K562 (cell line): ENCODE measurements at regions not wholly inside any gene's neighbourhood (a gene's known extent, or its start where the extent isn't known, plus 50 kb on each side); places are given as distances from the start of the nearest gene placed in this dataset.

Source experiments
- ATAC-seq: fragments of 200-7000 bp; cut with Tn5 transposase; 3 replicates; pipeline ENCODE4 v1.9.1; 2020; ENCODE audit warnings: moderate library complexity
- BruUV-seq: library from RNA; stranded (reverse); fragments of 400-500 nt; replicated peaks from 2 replicates; lab custom pipeline; 2021; lab: Mats Ljungman, UMichigan
- CTCF ChIA-PET: fragments of 300-600 bp; formaldehyde crosslinking; extraction: SDS; loops from one replicate; lab custom pipeline; 2021; ENCODE audit warnings: low intra/inter-chr PET ratio; lab: Yijun Ruan, JAX
- POLR2A ChIA-PET: fragments of 300-600, 350-650 bp; sonication (Branson Sonifier 250); formaldehyde crosslinking; extraction: SDS; loops from one replicate; lab custom pipeline; 2021; ENCODE audit warnings: antibody characterized with exemption, inconsistent platforms; lab: Yijun Ruan, JAX
- DNase-seq, 4 experiments: peaks; one replicate each; pipeline versions ENCODE4 v3.0.0 to v3.0.0-alpha.2; 2011 to 2018; ENCODE audit warnings: low spot score in 3 of 4, mixed read lengths in 3 of 4; ENCODE audit errors: extremely low read depth in 1 of 4
- FAIRE-seq: peaks from 2 replicates; lab custom pipeline; 2011; peaks lifted over from hg19 to GRCh38; lab: Jason Lieb, UNC
- H2AFZ ChIP-seq: 2 replicates; pipeline ENCODE4 v1.6.0; 2011; ENCODE audit warnings: low read depth, low read length, control low read depth, inconsistent platforms
- H3K27ac ChIP-seq: fragments of 200-600 bp; 3 replicates; pipeline ENCODE4 v1.8.0; 2011; ENCODE audit warnings: low read depth, mild to moderate bottlenecking, control low read depth, inconsistent platforms, low read length, moderate library complexity, mixed read lengths; ENCODE audit errors: extremely low read depth
- H3K27me3 ChIP-seq, 2 experiments: fragments of 300-600 bp in 1 of 2; 2 replicates in 1 of 2; 3 replicates in 1 of 2; pipeline versions ENCODE4 v1.6.0 to v1.8.0; 2011; ENCODE audit warnings: inconsistent platforms in 2 of 2, low read length in 2 of 2, mild to moderate bottlenecking in 1 of 2, mixed read lengths in 1 of 2, moderate library complexity in 1 of 2; ENCODE audit not compliant: control insufficient read depth in 2 of 2, insufficient read depth in 2 of 2
- H3K36me3 ChIP-seq: fragments of 300-600 bp; 3 replicates; pipeline ENCODE4 v1.8.0; 2011; ENCODE audit warnings: mild to moderate bottlenecking, low read length, inconsistent platforms; ENCODE audit not compliant: control insufficient read depth, insufficient read depth
- H3K4me1 ChIP-seq, 2 experiments: fragments of 200-600 bp in 1 of 2; replicated peaks in 1 of 2; 2 replicates in 1 of 2; 3 replicates in 1 of 2; pipeline versions ENCODE4 v1.5.1 to v1.8.0; 2011; ENCODE audit warnings: inconsistent platforms in 2 of 2, low read length in 2 of 2, mild to moderate bottlenecking in 1 of 2, mixed read lengths in 1 of 2, moderate library complexity in 1 of 2; ENCODE audit not compliant: control insufficient read depth in 2 of 2, insufficient read depth in 2 of 2
- H3K4me2 ChIP-seq: 2 replicates; pipeline ENCODE4 v1.6.1; 2011; ENCODE audit warnings: low read length, control low read depth, inconsistent platforms, mixed read lengths; ENCODE audit not compliant: insufficient read depth
- H3K4me3 ChIP-seq: fragments of 200-600 bp; sonication (generic), shearing (Covaris generic); 2 replicates; pipeline ENCODE4 v1.5.1; 2016; ENCODE audit warnings: control low read depth, inconsistent platforms
- H3K79me2 ChIP-seq: fragments of 200-600 bp; 3 replicates; pipeline ENCODE4 v1.8.0; 2011; ENCODE audit warnings: low read length, inconsistent platforms; ENCODE audit not compliant: control insufficient read depth, insufficient read depth
- H3K9ac ChIP-seq, 2 experiments: 2 replicates each; pipeline versions ENCODE4 v1.6.0 to v1.6.1; 2011; ENCODE audit warnings: low read depth in 2 of 2, low read length in 2 of 2, control low read depth in 1 of 2, inconsistent platforms in 1 of 2, mild to moderate bottlenecking in 1 of 2, mixed read lengths in 1 of 2; ENCODE audit not compliant: insufficient read depth in 1 of 2
- H3K9me1 ChIP-seq: one replicate; pipeline ENCODE4 v1.6.0; 2011; ENCODE audit warnings: inconsistent platforms, mild to moderate bottlenecking, low read length, moderate library complexity; ENCODE audit not compliant: control insufficient read depth, insufficient read depth
- H3K9me3 ChIP-seq: replicated peaks from 2 replicates; pipeline ENCODE4 v1.5.1; 2011; ENCODE audit warnings: low read depth, low read length, inconsistent platforms; ENCODE audit not compliant: control insufficient read depth, insufficient read depth
- H4K20me1 ChIP-seq: replicated peaks from 2 replicates; pipeline ENCODE4 v1.6.1; 2011; ENCODE audit warnings: low read length, inconsistent platforms, mixed read lengths; ENCODE audit not compliant: control insufficient read depth, insufficient read depth
- ARID1B ChIP-seq: fragments of 450-650 bp; IDR thresholded peaks from 2 replicates; pipeline ENCODE4 v1.6.1; 2016; ENCODE audit warnings: antibody characterized with exemption, mild to moderate bottlenecking, inconsistent platforms
- CBX2 ChIP-seq: fragments of 200-600 bp; sonication (generic); IDR thresholded peaks from one replicate; pipeline ENCODE4 v1.6.1; 2012; ENCODE audit warnings: mild to moderate bottlenecking, low read length, inconsistent platforms; ENCODE audit not compliant: insufficient read depth, poor library complexity, severe bottlenecking
- ETV6 ChIP-seq, 3 experiments: fragments of 150-350 bp in 1 of 3; sonication (generic) in 1 of 3; formaldehyde crosslinking in 1 of 3; IDR thresholded peaks; 2 replicates each; pipeline versions ENCODE4 v1.6.1 to v1.8.0; 2014 to 2022; ENCODE audit warnings: borderline replicate concordance in 2 of 3, low read depth in 2 of 3, antibody characterized with exemption in 1 of 3, low read length in 1 of 3, mild to moderate bottlenecking in 1 of 3, missing genetic modification reagents in 1 of 3
- EWSR1 ChIP-seq: fragments of 450-650 bp; IDR thresholded peaks from 2 replicates; pipeline ENCODE4 v1.6.1; 2018; ENCODE audit warnings: borderline replicate concordance, mild to moderate bottlenecking, low read depth, moderate library complexity; ENCODE audit not compliant: partially characterized antibody
- FOXK2 ChIP-seq, 2 experiments: fragments of 450-650 bp; IDR thresholded peaks in 1 of 2; conservative IDR thresholded peaks in 1 of 2; 2 replicates each; pipeline ENCODE4 v1.6.1; 2016; ENCODE audit warnings: low read depth in 2 of 2, mild to moderate bottlenecking in 1 of 2
- HMG20A ChIP-seq: fragments of 450-650 bp; formaldehyde crosslinking; conservative IDR thresholded peaks from 2 replicates; pipeline ENCODE4 v1.4.0; 2020; ENCODE audit warnings: mild to moderate bottlenecking, mixed read lengths
- NR0B1 ChIP-seq: fragments of 450-650 bp; IDR thresholded peaks from one replicate; pipeline ENCODE4 v1.6.1; 2018; ENCODE audit warnings: mild to moderate bottlenecking, moderate library complexity; ENCODE audit not compliant: partially characterized antibody
- POLR2B ChIP-seq: fragments of 450-650 bp; IDR thresholded peaks from 2 replicates; pipeline ENCODE4 v1.6.1; 2018; ENCODE audit warnings: low read depth; ENCODE audit not compliant: partially characterized antibody
- RNF219 ChIP-seq: fragments of 250-450 bp; sonication (Bioruptor Pico); IDR thresholded peaks from 2 replicates; pipeline ENCODE4 v1.5.0; 2022; ENCODE audit warnings: mild to moderate bottlenecking
- SAFB ChIP-seq: fragments of 200-400 bp; formaldehyde crosslinking; IDR thresholded peaks from 2 replicates; pipeline ENCODE4 v1.6.1; 2017; ENCODE audit warnings: low read depth, low read length, borderline replicate concordance
- U2AF2 ChIP-seq: fragments of 200-400 bp; formaldehyde crosslinking; optimal IDR thresholded peaks from 2 replicates; pipeline ENCODE3; 2017; ENCODE audit warnings: low read depth, mild to moderate bottlenecking, low read length
- XRCC4 ChIP-seq: IDR thresholded peaks from one replicate; pipeline ENCODE4 v1.6.1; 2011; ENCODE audit not compliant: insufficient read depth, insufficient read length; ENCODE audit errors: extremely low read depth
- ZNF277 ChIP-seq: fragments of 250-450 bp; sonication (Bioruptor Pico); IDR thresholded peaks from 2 replicates; pipeline ENCODE4 v1.8.0; 2022; ENCODE audit warnings: inconsistent platforms, mild to moderate bottlenecking, moderate library complexity, borderline replicate concordance
- WGBS: fragments of 100-300 bp; shearing (Covaris generic); methylation state at CpG from one replicate; pipeline ENCODE4 v1.1.6; 2016; ENCODE audit warnings: low coverage, mixed read lengths; ENCODE audit not compliant: insufficient coverage; ENCODE audit errors: missing lambda C conversion rate; 5-methylcytosine and 5-hydroxymethylcytosine counted together
- in situ Hi-C: fragments of 300-500 bp; cut with MboI; formaldehyde crosslinking; loops from 4 replicates; pipeline ENCODE4 v1.15.0; 2018; ENCODE audit warnings: inconsistent platforms, mixed read lengths
- intact Hi-C: fragments of 100-400 bp; cut with micrococcal nuclease; formaldehyde crosslinking; loops from 2 replicates; pipeline ENCODE4 v1.14.2; 2022

GRCh38 chr20:57829336-57829735 is 119.5 kb upstream of the PMEPA1 start:
- H3K4me2 ChIP-seq, result no peak overlapping the region
- in situ Hi-C loops, result no loop called here
- POLR2A ChIA-PET, result interaction anchor here (0.7 to 1.0 kb wide), 2 partner anchors 12 to 23 kb away, joined by 3 to 4 read pairs; no protein-coding TSS in a partner anchor
- TF ChIP-seq U2AF2 (no peak), XRCC4 (no peak), NR0B1 (no peak), ARID1B (no peak), ZNF277 (CRISPR knock-in tag) (no peak), FOXK2 (conservative IDR thresholded peaks at IDR 0.05 in 1 of 2, IDR thresholded peaks at IDR 0.05 in 1 of 2; ENCODE audit: low read depth in 2 of 2) (no peak), CBX2 (no peak), EWSR1 (no peak), RNF219 (CRISPR knock-in tag) (no peak), SAFB (no peak), ETV6 (IDR thresholded peaks at IDR 0.05; ENCODE audit: borderline replicate concordance in 1 of 2, low read depth in 2 of 2, low read length in 1 of 2) (no peak), ETV6 (CRISPR knock-in tag; IDR thresholded peaks at IDR 0.05; ENCODE audit: borderline replicate concordance) (no peak), POLR2B (no peak), HMG20A (CRISPR knock-in tag) (no peak)

More at GRCh38 chr20:57829336-57829735, 119.5 kb upstream of the PMEPA1 start:
- FAIRE-seq, result no peak
- Histone ChIP-seq H3K4me3 (no peak overlapping the region), H3K27me3 (peaks cover 13 to 46% of the 10 kb centered on the region in 2 experiments; a peak in 3 of 5 replicates), H3K36me3 (no peaks in the 10 kb centered on the region), H3K4me1 (no peaks in the 10 kb centered on the region), H4K20me1 (0 out of 2 replicates have a peak, but pooled peaks cover 7% of the 10 kb centered on the region), H3K9me1 (no peaks in the 10 kb centered on the region), H3K79me2 (no peaks in the 10 kb centered on the region), H2AFZ (no peak overlapping the region), H3K27ac (no peak overlapping the region), H3K9ac (no peak overlapping the region), H3K9me3 (no peaks in the 10 kb centered on the region)
- CTCF ChIA-PET, result no interaction called here
- 0% methylated on average over 6 of the region's 6 CpGs for WGBS
- DNase-seq, result no peak
- intact Hi-C loops, result no loop called here
- no TSS peak for BruUV-seq
- no peak for ATAC-seq
